ENCODE measurements at regions not wholly inside any gene's neighbourhood (a gene's known extent, or its start where the extent isn't known, plus 50 kb on each side); places are given as distances from the start of the nearest gene placed in this dataset.
A peak's percentile ranks its signal among the peaks of the same experiment; 100 is the strongest.

DNA sequence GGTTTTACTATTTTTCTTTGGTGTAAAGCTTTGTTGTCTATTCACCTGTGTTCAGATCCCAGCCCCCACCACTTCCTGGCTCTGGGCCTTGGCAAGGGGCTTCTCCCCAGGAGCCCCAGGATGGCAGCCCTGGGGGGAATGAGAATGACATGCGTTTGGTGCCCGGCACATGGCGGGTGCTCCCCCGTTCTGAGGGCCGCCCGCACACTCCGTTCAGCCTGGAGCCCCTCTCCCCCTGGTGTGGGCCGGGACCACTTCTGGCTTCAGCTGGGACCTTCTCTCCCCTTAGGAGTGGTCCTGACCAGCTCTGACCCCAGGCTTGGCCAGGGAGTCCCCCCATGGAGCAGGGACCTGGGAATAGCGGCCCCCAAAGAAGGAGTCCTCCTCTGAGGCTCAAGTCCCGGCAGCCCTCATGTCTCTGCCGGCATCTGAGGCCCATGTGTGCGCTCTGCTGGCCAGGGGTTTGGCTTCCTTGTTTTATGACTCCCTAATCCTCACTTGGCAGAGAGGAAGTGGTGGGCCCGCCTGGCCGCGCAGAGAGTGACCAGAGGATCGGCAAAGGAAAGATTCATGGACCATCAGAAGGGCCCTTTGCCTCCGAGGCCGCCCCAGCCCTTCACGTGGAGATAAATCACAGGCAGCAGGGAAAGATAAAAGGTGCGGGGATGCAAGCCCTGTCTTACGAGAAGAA, 57.0 kb upstream of the LMX1B start:
- DNase-seq = no peak

DNA sequence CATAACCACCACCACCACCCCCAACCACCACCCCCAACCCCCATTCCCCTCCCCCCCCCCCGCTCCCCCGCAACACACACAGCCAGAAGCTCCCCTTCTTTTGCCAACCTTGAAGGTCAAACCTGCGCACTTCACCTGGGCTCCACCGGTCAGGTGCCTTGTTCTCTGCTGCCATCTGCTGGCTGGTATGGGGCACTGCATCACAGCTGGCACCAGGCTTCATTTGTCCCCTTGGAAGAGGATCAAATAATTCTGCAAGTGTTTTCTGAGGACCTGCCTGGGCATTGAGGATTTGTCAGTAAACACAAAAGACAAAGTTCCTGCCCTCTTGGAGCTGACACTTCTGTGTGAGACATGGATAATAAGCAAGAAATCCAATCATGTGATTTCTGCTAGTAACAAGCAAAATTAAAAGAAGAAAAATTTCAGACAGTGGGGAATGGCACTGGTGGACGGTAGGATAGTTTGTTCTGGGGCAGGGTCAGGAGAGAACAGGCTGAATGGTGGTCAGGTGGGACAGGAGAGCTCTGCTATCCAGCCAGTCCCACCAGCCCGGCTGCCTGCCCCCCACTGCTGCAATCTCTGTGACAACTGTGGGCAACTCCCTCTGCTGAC, 55.6 kb upstream of the LMX1B start:
- peak; percentile 71 for DNase-seq

DNA sequence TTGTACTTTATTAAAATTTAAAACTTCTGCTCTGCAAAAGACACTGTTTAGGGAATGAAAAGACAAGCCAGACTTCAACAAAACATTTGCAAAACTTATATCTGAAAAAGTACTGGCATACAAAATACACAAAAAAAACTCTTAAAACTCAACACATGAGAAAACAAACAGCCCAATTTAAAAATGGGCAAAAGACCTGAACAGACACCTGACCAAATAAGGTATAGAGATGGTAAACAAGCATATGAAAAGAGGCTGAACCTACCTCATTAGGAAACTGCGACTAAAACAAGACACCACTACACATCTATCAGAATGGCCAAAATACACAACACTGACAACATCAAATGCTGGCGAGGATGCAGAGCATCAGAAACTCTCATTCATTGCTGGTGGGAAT, 54.4 kb upstream of the LMX1B start:
- DNase-seq = no peak

DNA sequence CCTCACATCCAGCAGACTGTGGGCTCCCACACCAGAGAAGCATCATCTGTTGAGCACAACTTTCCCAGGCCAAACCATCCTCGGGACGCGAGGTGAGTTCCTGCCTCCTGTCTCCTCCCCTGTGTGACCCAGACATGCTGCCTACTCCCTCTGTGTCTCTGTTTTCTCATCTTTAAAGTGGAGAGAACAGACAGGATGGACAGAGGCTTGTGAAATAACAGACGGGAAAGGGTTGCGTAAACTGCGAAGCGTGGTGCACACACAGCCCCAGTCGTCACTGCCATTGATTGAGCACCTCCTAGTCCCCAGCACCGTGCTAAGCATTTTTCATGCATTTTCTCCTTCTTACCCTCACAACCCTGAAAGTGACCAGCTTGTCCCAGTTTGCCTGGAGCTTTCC, 52.1 kb upstream of the LMX1B start:
- no peak for DNase-seq

DNA sequence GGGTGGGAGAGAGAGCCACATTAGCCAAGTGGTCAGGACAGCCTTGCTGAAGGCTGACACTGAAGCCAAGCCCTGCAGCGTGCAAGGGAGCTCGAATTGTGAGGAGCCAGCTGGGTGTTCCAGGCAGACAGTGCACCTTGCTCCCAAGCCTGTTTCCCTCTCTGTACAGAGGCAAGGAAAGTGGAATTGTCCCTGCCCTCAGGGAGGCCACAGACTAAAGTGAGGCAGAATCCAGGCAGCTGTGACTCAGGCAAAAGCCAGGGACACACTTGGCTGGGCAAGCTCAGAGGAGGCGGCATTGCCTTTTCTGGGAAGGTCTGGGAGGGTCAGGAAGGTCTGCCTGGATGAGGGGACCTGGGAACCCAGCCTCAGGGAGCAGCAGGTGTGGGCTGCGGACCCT, 50.2 kb upstream of the LMX1B start:
- no peak for DNase-seq
